Neural crest cell (in vitro differentiated cells): ENCODE measurements at regions not wholly inside any gene's neighbourhood (a gene's known extent, or its start where the extent isn't known, plus 50 kb on each side); places are given as distances from the start of the nearest gene placed in this dataset.
A peak's percentile ranks its signal among the peaks of the same experiment; 100 is the strongest.
"Not testable (repeated sequence)": the region's sequence is repeated elsewhere in the genome, so short reads cannot be mapped to it uniquely, and the experiment has no call there.

ENCODE experiments used
- DNase-seq: peaks from one replicate; pipeline ENCODE4 v3.0.0; 2021; ENCODE audit warnings: low read depth, mixed read lengths, low spot score
- H3K27ac Mint-ChIP-seq: one replicate; pipeline ENCODE4 v1.8.0; 2021; ENCODE audit warnings: mild to moderate bottlenecking, mixed read lengths; ENCODE audit not compliant: unreplicated experiment
- H3K27me3 Mint-ChIP-seq: 2 replicates; pipeline ENCODE4 v1.8.0; 2021; ENCODE audit warnings: low read depth, mild to moderate bottlenecking, mixed read lengths
- H3K36me3 Mint-ChIP-seq: 2 replicates; pipeline ENCODE4 v1.8.0; 2021; ENCODE audit warnings: low read depth, mild to moderate bottlenecking, mixed read lengths
- H3K4me1 Mint-ChIP-seq: 2 replicates; pipeline ENCODE4 v1.8.0; 2021; ENCODE audit warnings: mixed read lengths
- H3K4me3 Mint-ChIP-seq: one replicate; pipeline ENCODE4 v1.8.0; 2021; ENCODE audit warnings: mild to moderate bottlenecking, mixed read lengths
- H3K9me3 Mint-ChIP-seq: 2 replicates; pipeline ENCODE4 v1.8.0; 2021; ENCODE audit warnings: mixed read lengths
- CTCF ChIP-seq: fragments of 200-600 bp; sonication (generic); conservative IDR thresholded peaks from 2 replicates; pipeline ENCODE4 v1.5.0; 2021; ENCODE audit warnings: antibody characterized with exemption, mild to moderate bottlenecking

GRCh38 chr6:95742767-95743289 lies 165.5 kb downstream of the MANEA start:
- Mint-ChIP-seq H3K27ac (no peak overlapping the region), H3K4me1 (no peaks in the 10 kb centered on the region), H3K36me3 (no peaks in the 10 kb centered on the region), H3K4me3 (no peak overlapping the region), H3K27me3 (peaks cover 2% of the 10 kb centered on the region), H3K9me3 (no peaks in the 10 kb centered on the region)
- no peak for TF ChIP-seq CTCF
- DNase-seq = no peak

- H3K4me1 Mint-ChIP-seq = no peaks in the 10 kb centered on the region
- no peak for TF ChIP-seq CTCF
- no peaks in the 10 kb centered on the region for H3K27me3 Mint-ChIP-seq
- no peak overlapping the region for H3K4me3 Mint-ChIP-seq
- H3K27ac Mint-ChIP-seq = no peak overlapping the region
- H3K36me3 Mint-ChIP-seq = no peaks in the 10 kb centered on the region
- DNase-seq = no peak
- no peaks in the 10 kb centered on the region for H3K9me3 Mint-ChIP-seq
These were observed 166.3 kb downstream of the MANEA start for GRCh38 chr6:95743591-95743990.

- H3K4me3 Mint-ChIP-seq = peak overlapping the region; percentile 66
- not testable (repeated sequence) for H3K4me1 Mint-ChIP-seq, H3K36me3 Mint-ChIP-seq, DNase-seq, H3K9me3 Mint-ChIP-seq, H3K27me3 Mint-ChIP-seq
- peak overlapping the region; percentile 71 for H3K27ac Mint-ChIP-seq
These were observed 181.1 kb downstream of the MANEA start for GRCh38 chr6:95758236-95759069.

GRCh38 chr6:95767897-95768463 lies 190.6 kb downstream of the MANEA start:
- Mint-ChIP-seq H3K27ac (no peak overlapping the region), H3K4me3 (no peak overlapping the region), H3K36me3 (no peaks in the 10 kb centered on the region), H3K9me3 (no peaks in the 10 kb centered on the region), H3K4me1 (no peaks in the 10 kb centered on the region), H3K27me3 (no peaks in the 10 kb centered on the region)
- no peak for TF ChIP-seq CTCF
- DNase-seq = no peak

- Mint-ChIP-seq H3K4me1 (no peaks in the 10 kb centered on the region), H3K4me3 (no peak overlapping the region), H3K27me3 (no peaks in the 10 kb centered on the region), H3K9me3 (no peaks in the 10 kb centered on the region), H3K36me3 (no peaks in the 10 kb centered on the region), H3K27ac (no peak overlapping the region)
- no peak for DNase-seq
- TF ChIP-seq CTCF = no peak
These were observed 191.2 kb downstream of the MANEA start for GRCh38 chr6:95768539-95768938.

- no peaks in the 10 kb centered on the region for H3K4me1 Mint-ChIP-seq
- no peak overlapping the region for H3K4me3 Mint-ChIP-seq
- peaks cover 9% of the 10 kb centered on the region for H3K9me3 Mint-ChIP-seq
- TF ChIP-seq CTCF = no peak
- H3K36me3 Mint-ChIP-seq = no peaks in the 10 kb centered on the region
- no peak for DNase-seq
- peaks cover 2% of the 10 kb centered on the region for H3K27me3 Mint-ChIP-seq
- H3K27ac Mint-ChIP-seq = no peak overlapping the region
These were observed 200.0 kb downstream of the MANEA start for GRCh38 chr6:95777338-95777737.
